H1 (cell line): ENCODE measurements at regions not wholly inside any gene's neighbourhood (a gene's known extent, or its start where the extent isn't known, plus 50 kb on each side); places are given as distances from the start of the nearest gene placed in this dataset.

ENCODE experiments used
- CTCF ChIA-PET: fragments of 300-600 bp; sonication (Branson Sonifier 250); formaldehyde crosslinking; loops from one replicate; lab custom pipeline; 2021; ENCODE audit not compliant: partially characterized antibody; lab: Charles Lee
- POLR2A ChIA-PET: fragments of 300-600 bp; sonication (Branson Sonifier 250); formaldehyde crosslinking; loops from one replicate; lab custom pipeline; 2021; ENCODE audit warnings: inconsistent platforms; ENCODE audit not compliant: partially characterized antibody; lab: Charles Lee
- DNase-seq, 2 experiments: peaks; one replicate each; pipeline versions ENCODE4 v3.0.0 to v3.0.0-alpha.2; 2010 to 2022; ENCODE audit warnings: low spot score in 2 of 2, low read depth in 1 of 2, mixed read lengths in 1 of 2
- FAIRE-seq: peaks from 2 replicates; lab custom pipeline; 2011; peaks lifted over from hg19 to GRCh38; lab: Jason Lieb, UNC
- H2AFZ ChIP-seq: 2 replicates; pipeline ENCODE4 v1.8.1; 2012; ENCODE audit warnings: low read length, inconsistent platforms
- H2AK5ac ChIP-seq: 2 replicates; pipeline ENCODE4 v1.6.1; 2013; ENCODE audit warnings: low read depth, low read length
- H2BK120ac ChIP-seq: replicated peaks from 2 replicates; pipeline ENCODE3; 2013; ENCODE audit warnings: low read depth, low read length, inconsistent platforms
- H2BK12ac ChIP-seq: 2 replicates; pipeline ENCODE4 v1.6.1; 2013; ENCODE audit warnings: low read depth, low read length
- H2BK15ac ChIP-seq: 2 replicates; pipeline ENCODE4 v1.6.1; 2013; ENCODE audit warnings: low read length
- H2BK20ac ChIP-seq: 2 replicates; pipeline ENCODE4 v1.6.1; 2013; ENCODE audit warnings: low read length
- H2BK5ac ChIP-seq: 2 replicates; pipeline ENCODE4 v1.6.1; 2013; ENCODE audit warnings: low read depth, low read length
- H3K14ac ChIP-seq: 2 replicates; pipeline ENCODE4 v1.6.1; 2013; ENCODE audit warnings: inconsistent platforms; ENCODE audit not compliant: insufficient read length
- H3K18ac ChIP-seq: 2 replicates; pipeline ENCODE4 v1.6.1; 2013; ENCODE audit warnings: low read length; ENCODE audit errors: extremely low read depth
- H3K23ac ChIP-seq: 2 replicates; pipeline ENCODE4 v1.6.1; 2013; ENCODE audit warnings: inconsistent platforms; ENCODE audit not compliant: insufficient read length
- H3K23me2 ChIP-seq: 2 replicates; pipeline ENCODE4 v1.6.1; 2013; ENCODE audit warnings: low read depth, low read length
- H3K27ac ChIP-seq: 2 replicates; pipeline ENCODE4 v1.6.1; 2011; ENCODE audit warnings: low read depth, low read length, inconsistent platforms
- H3K27me3 ChIP-seq, 4 experiments: replicated peaks in 1 of 4; 1 replicate in 1 of 4; 2 replicates in 3 of 4; pipeline versions ENCODE4 v1.6.1 to v1.8.1; 2011 to 2013; ENCODE audit warnings: low read length in 3 of 4, mild to moderate bottlenecking in 3 of 4, inconsistent platforms in 2 of 4, mixed read lengths in 2 of 4, moderate library complexity in 1 of 4; ENCODE audit not compliant: control insufficient read depth in 3 of 4, insufficient read depth in 3 of 4; ENCODE audit errors: extremely low read depth in 1 of 4
- H3K36me3 ChIP-seq, 4 experiments: 2 replicates each; pipeline versions ENCODE4 v1.6.1 to v1.8.1; 2011 to 2013; ENCODE audit warnings: mild to moderate bottlenecking in 4 of 4, low read length in 3 of 4, moderate library complexity in 2 of 4, control low read depth in 1 of 4, inconsistent platforms in 1 of 4; ENCODE audit not compliant: insufficient read depth in 4 of 4, control insufficient read depth in 2 of 4
- H3K4ac ChIP-seq: replicated peaks from 2 replicates; pipeline ENCODE3; 2013; ENCODE audit warnings: low read length, low read depth, mixed read lengths, inconsistent platforms; ENCODE audit not compliant: insufficient read length
- H3K4me1 ChIP-seq, 4 experiments: replicated peaks in 1 of 4; 1 replicate in 1 of 4; 2 replicates in 3 of 4; pipeline versions ENCODE4 v1.6.1 to v1.8.1; 2011 to 2013; ENCODE audit warnings: low read length in 3 of 4, inconsistent platforms in 2 of 4, mixed read lengths in 1 of 4; ENCODE audit not compliant: insufficient read depth in 4 of 4, control insufficient read depth in 3 of 4
- H3K4me2 ChIP-seq, 2 experiments: 2 replicates each; pipeline versions ENCODE4 v1.6.1 to v1.8.1; 2011 to 2013; ENCODE audit warnings: low read depth in 2 of 2, low read length in 2 of 2, control low read depth in 1 of 2, inconsistent platforms in 1 of 2, mild to moderate bottlenecking in 1 of 2; ENCODE audit not compliant: insufficient read depth in 1 of 2
- H3K4me3 ChIP-seq, 4 experiments: fragments of 200-600, 300-600 bp in 1 of 4; sonication (generic), shearing (Covaris generic), sonication (Bioruptor Twin) in 1 of 4; 2 replicates each; pipeline versions ENCODE4 v1.5.1 to v1.8.1; 2011 to 2016; ENCODE audit warnings: low read length in 4 of 4, low read depth in 3 of 4, control low read depth in 2 of 4, inconsistent platforms in 2 of 4, mild to moderate bottlenecking in 2 of 4, mixed read lengths in 1 of 4, moderate library complexity in 1 of 4; ENCODE audit not compliant: insufficient read depth in 2 of 4; ENCODE audit errors: extremely low read depth in 1 of 4
- H3K56ac ChIP-seq: replicated peaks from 2 replicates; pipeline ENCODE3; 2013; ENCODE audit warnings: low read depth, mild to moderate bottlenecking, mixed read lengths, low read length, inconsistent platforms; ENCODE audit not compliant: insufficient read length
- H3K79me1 ChIP-seq: 2 replicates; pipeline ENCODE4 v1.6.1; 2013; ENCODE audit warnings: low read depth, low read length, control low read depth
- H3K79me2 ChIP-seq, 2 experiments: 2 replicates each; pipeline versions ENCODE4 v1.6.1 to v1.8.1; 2012 to 2013; ENCODE audit warnings: low read length in 2 of 2, mild to moderate bottlenecking in 2 of 2, inconsistent platforms in 1 of 2; ENCODE audit not compliant: insufficient read depth in 2 of 2, control insufficient read depth in 1 of 2
- H3K9ac ChIP-seq, 4 experiments: replicated peaks in 1 of 4; 1 replicate in 1 of 4; 2 replicates in 3 of 4; pipeline versions ENCODE4 v1.6.1 to v1.8.1; 2011 to 2013; ENCODE audit warnings: low read depth in 3 of 4, low read length in 3 of 4, control low read depth in 2 of 4, mild to moderate bottlenecking in 2 of 4, moderate library complexity in 2 of 4, inconsistent platforms in 1 of 4; ENCODE audit errors: extremely low read depth in 1 of 4
- H3K9me3 ChIP-seq, 2 experiments: 2 replicates each; pipeline versions ENCODE4 v1.6.1 to v1.8.1; 2012 to 2013; ENCODE audit warnings: mild to moderate bottlenecking in 2 of 2, moderate library complexity in 2 of 2, control low read depth in 1 of 2, inconsistent platforms in 1 of 2, low read depth in 1 of 2, low read length in 1 of 2, mixed read lengths in 1 of 2; ENCODE audit not compliant: insufficient read depth in 2 of 2
- H4K20me1 ChIP-seq, 2 experiments: replicated peaks in 1 of 2; 2 replicates each; pipeline versions ENCODE3 to v1.8.1; 2011 to 2013; ENCODE audit warnings: inconsistent platforms in 2 of 2, low read length in 2 of 2, mild to moderate bottlenecking in 1 of 2; ENCODE audit not compliant: insufficient read depth in 2 of 2, control insufficient read depth in 1 of 2
- H4K5ac ChIP-seq: 2 replicates; pipeline ENCODE4 v1.6.1; 2013; ENCODE audit warnings: low read length, low read depth, mixed read lengths, inconsistent platforms; ENCODE audit not compliant: insufficient read length
- H4K8ac ChIP-seq: 2 replicates; pipeline ENCODE4 v1.8.0; 2013; ENCODE audit warnings: mild to moderate bottlenecking, moderate library complexity, low read length, inconsistent platforms; ENCODE audit not compliant: insufficient read depth; ENCODE audit errors: extremely low read depth
- H4K91ac ChIP-seq: replicated peaks from 2 replicates; pipeline ENCODE3; 2013; ENCODE audit warnings: low read length, mixed read lengths, inconsistent platforms; ENCODE audit not compliant: insufficient read length
- ASH2L ChIP-seq: fragments of 200-600, 300-600 bp; sonication (generic); IDR thresholded peaks from one replicate; pipeline ENCODE4 v1.7.1; 2017; ENCODE audit warnings: low read length
- ATF2 ChIP-seq: IDR thresholded peaks from 2 replicates; pipeline ENCODE4 v1.6.1; 2012; ENCODE audit warnings: low read length, inconsistent platforms
- BCL11A ChIP-seq, 2 experiments: IDR thresholded peaks; one replicate each; pipeline ENCODE4 v1.6.1; 2011; ENCODE audit warnings: low read depth in 2 of 2, low read length in 2 of 2, mild to moderate bottlenecking in 2 of 2
- EP300 ChIP-seq, 2 experiments: IDR thresholded peaks; 1 replicate in 1 of 2; 2 replicates in 1 of 2; pipeline ENCODE4 v1.6.1; 2011 to 2012; ENCODE audit warnings: low read depth in 2 of 2, low read length in 2 of 2, mild to moderate bottlenecking in 2 of 2, borderline replicate concordance in 1 of 2, inconsistent platforms in 1 of 2, moderate library complexity in 1 of 2
- GABPA ChIP-seq: IDR thresholded peaks from 2 replicates; pipeline ENCODE4 v1.6.1; 2011; ENCODE audit warnings: mild to moderate bottlenecking, low read length, moderate library complexity, borderline replicate concordance; ENCODE audit not compliant: insufficient read depth
- KDM5A ChIP-seq: fragments of 200-600 bp; IDR thresholded peaks from 2 replicates; pipeline ENCODE4 v1.7.1; 2012; ENCODE audit warnings: mild to moderate bottlenecking, low read length, inconsistent platforms, mixed read lengths
- POLR2A ChIP-seq, 2 experiments: IDR thresholded peaks; 1 replicate in 1 of 2; 2 replicates in 1 of 2; pipeline ENCODE4 v1.6.1; 2011; ENCODE audit warnings: low read depth in 2 of 2, low read length in 2 of 2, mild to moderate bottlenecking in 2 of 2; ENCODE audit errors: control extremely low read depth in 1 of 2
- RAD21 ChIP-seq, 2 experiments: IDR thresholded peaks in 1 of 2; conservative IDR thresholded peaks in 1 of 2; 2 replicates each; pipeline ENCODE4 v1.6.1; 2011; ENCODE audit warnings: low read depth in 2 of 2, low read length in 2 of 2, improper control_type of control experiment in 1 of 2, inconsistent platforms in 1 of 2, mild to moderate bottlenecking in 1 of 2, moderate library complexity in 1 of 2
- RFX5 ChIP-seq: IDR thresholded peaks from 2 replicates; pipeline ENCODE4 v1.6.1; 2011; ENCODE audit warnings: low read depth, low read length, improper control_type of control experiment, borderline replicate concordance
- RXRA ChIP-seq: IDR thresholded peaks from 2 replicates; pipeline ENCODE4 v1.6.1; 2011; ENCODE audit warnings: low read depth, mild to moderate bottlenecking, low read length, moderate library complexity; ENCODE audit not compliant: insufficient read depth
- SAP30 ChIP-seq: fragments of 300-600 bp; sonication (generic); IDR thresholded peaks from 2 replicates; pipeline ENCODE4 v1.7.1; 2012; ENCODE audit warnings: low read length, moderate library complexity, mild to moderate bottlenecking, inconsistent platforms; ENCODE audit not compliant: insufficient read depth, insufficient replicate concordance
- SRF ChIP-seq: IDR thresholded peaks from 2 replicates; pipeline ENCODE4 v1.6.1; 2011; ENCODE audit warnings: mild to moderate bottlenecking, low read depth, low read length, moderate library complexity
- WGBS, 2 experiments: shearing (Covaris generic) in 1 of 2; methylation state at CpG; one replicate each; pipeline versions ENCODE4 v1.1.6 to v1.1.7; 2013 to 2015; ENCODE audit warnings: low lambda C conversion rate in 2 of 2, mixed read lengths in 2 of 2, inconsistent platforms in 1 of 2, low coverage in 1 of 2, missing lambda C conversion rate in 1 of 2; ENCODE audit not compliant: insufficient replicate concordance in 2 of 2, insufficient coverage in 1 of 2, insufficient read length in 1 of 2; ENCODE audit errors: extremely low coverage in 1 of 2, missing lambda C conversion rate in 1 of 2; 5-methylcytosine and 5-hydroxymethylcytosine counted together

DNA sequence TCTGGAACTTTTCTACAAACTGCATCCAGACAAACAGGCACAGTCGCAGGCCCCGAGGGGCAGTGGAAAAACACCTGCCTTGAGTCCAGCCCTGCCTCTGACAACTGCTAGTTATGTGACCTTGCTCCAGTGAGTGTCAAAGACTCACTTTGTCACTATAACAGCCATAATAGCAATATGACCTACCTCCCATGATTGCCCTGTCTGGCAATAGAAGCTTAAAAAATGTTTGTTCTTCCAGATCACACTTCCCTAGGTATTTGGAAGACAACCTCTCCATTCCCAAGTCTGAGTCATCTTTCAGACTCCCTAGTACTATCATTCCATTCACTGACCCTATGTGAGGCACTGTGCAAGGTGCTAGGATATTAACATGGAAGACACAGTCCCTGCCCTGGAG is 74.5 kb downstream of the RPL27A start:
- no peaks in the 10 kb centered on the region for H3K36me3 ChIP-seq
- H3K9ac ChIP-seq, result no peak overlapping the region
- no peaks in the 10 kb centered on the region for H3K79me2 ChIP-seq
- no peak overlapping the region for H2AFZ ChIP-seq
- no peak overlapping the region for H3K56ac ChIP-seq
- DNase-seq, result no peak
- no peaks in the 10 kb centered on the region for H3K9me3 ChIP-seq
- peaks cover 0 to 7% of the 10 kb centered on the region in 2 experiments for H4K20me1 ChIP-seq
- CTCF ChIA-PET, result interaction anchor here (0.8 to 4.8 kb wide), 7 partner anchors 11 to 225 kb away, joined by 3 to 23 read pairs (median 5); no protein-coding TSS in a partner anchor
- no peak overlapping the region for H2BK120ac ChIP-seq
- 89% methylated on average over 2 of the region's 2 CpGs; no CpG with 5 or more reads in 1 of the 2 experiments for WGBS, 2 experiments
- no peak overlapping the region for H3K14ac ChIP-seq
- H3K18ac ChIP-seq, result no peak overlapping the region
- no peaks in the 10 kb centered on the region for H3K27me3 ChIP-seq
- no peak overlapping the region for H4K5ac ChIP-seq
- no peak overlapping the region for H3K23ac ChIP-seq
- H3K4me3 ChIP-seq, result no peak overlapping the region
- H3K27ac ChIP-seq, result no peak overlapping the region
- no peak for FAIRE-seq
- peaks cover 0 to 10% (median 0%) of the 10 kb centered on the region in 4 experiments; a peak in 1 of 7 replicates for H3K4me1 ChIP-seq
- peaks cover 3% of the 10 kb centered on the region for H3K79me1 ChIP-seq
- H2BK20ac ChIP-seq, result no peak overlapping the region
- H2BK15ac ChIP-seq, result no peak overlapping the region
- no peak overlapping the region for H2BK5ac ChIP-seq
- H2AK5ac ChIP-seq, result no peak overlapping the region
- no peak overlapping the region for H4K8ac ChIP-seq
- no peaks in the 10 kb centered on the region for H3K23me2 ChIP-seq
- POLR2A ChIA-PET, result interaction anchor here (0.6 to 2.4 kb wide), 3 partner anchors 60 to 74 kb away, joined by 3 to 12 read pairs (median 3); no protein-coding TSS in a partner anchor
- no peak overlapping the region for H4K91ac ChIP-seq
- no peak overlapping the region for H3K4me2 ChIP-seq
- H3K4ac ChIP-seq, result peak overlapping the region; percentile 50
- no peak overlapping the region for H2BK12ac ChIP-seq
- TF ChIP-seq SAP30, result no peak
- no peak for TF ChIP-seq EP300 (IDR thresholded peaks at IDR 0.05; ENCODE audit: borderline replicate concordance in 1 of 2, low read depth in 2 of 2, low read length in 2 of 2)
- TF ChIP-seq ASH2L, result no peak
- no peak for TF ChIP-seq BCL11A (IDR thresholded peaks at IDR 0.05; ENCODE audit: low read depth in 2 of 2, low read length in 2 of 2)
- TF ChIP-seq ATF2, result no peak
- TF ChIP-seq POLR2A (IDR thresholded peaks at IDR 0.05; ENCODE audit: control extremely low read depth in 1 of 2, low read depth in 2 of 2, low read length in 2 of 2), result no peak
- TF ChIP-seq RAD21 (IDR thresholded peaks at IDR 0.05 in 1 of 2, conservative IDR thresholded peaks at IDR 0.05 in 1 of 2; ENCODE audit: low read depth in 2 of 2, low read length in 2 of 2), result no peak
- TF ChIP-seq RFX5, result no peak
- TF ChIP-seq KDM5A, result no peak
- no peak for TF ChIP-seq GABPA
- no peak for TF ChIP-seq SRF
- no peak for TF ChIP-seq RXRA
